ENCODE measurements at regions not wholly inside any gene's neighbourhood (a gene's known extent, or its start where the extent isn't known, plus 50 kb on each side); places are given as distances from the start of the nearest gene placed in this dataset.

DNA sequence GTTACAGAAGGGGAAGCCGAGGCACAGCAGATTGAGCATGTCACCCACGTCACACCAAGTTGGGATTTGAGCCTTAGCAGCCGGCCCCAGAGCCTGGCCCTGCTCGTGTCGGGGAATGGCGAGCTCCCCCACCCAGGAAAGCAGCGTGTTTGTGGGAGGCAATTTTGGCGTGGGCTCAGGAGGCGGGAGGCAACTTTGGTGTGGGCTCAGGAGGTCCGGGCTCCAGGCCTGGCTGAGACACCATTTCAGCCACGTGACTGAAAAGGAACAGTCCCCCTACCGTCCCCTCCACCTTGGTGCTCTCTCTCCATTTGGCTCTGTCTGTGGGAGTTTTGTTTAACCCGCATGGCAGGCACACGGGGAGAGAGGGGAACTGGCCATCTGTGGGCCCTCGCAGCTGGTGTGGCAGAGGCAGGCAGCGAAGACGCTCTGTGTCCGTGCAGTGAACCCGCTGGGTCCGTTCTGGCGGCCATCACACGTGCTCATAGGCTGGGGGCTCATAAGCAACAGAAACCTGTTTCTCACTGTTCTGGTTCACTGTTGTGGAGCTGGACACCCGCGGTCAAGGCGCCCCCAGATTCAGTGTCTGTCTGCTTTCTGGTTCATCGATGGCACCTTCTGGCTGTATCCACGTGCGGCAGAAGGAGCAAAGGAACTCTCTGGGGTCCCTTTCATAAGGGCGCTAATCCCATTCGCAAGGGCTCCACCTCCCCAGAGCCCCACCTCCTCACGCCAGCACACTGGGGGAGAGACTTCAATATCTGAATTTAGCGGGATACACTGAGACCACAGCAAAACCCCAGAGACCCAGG is 110.2 kb downstream of the CRYAA start:
- intact Hi-C loops (cut with micrococcal nuclease) = no loop called here
- Histone ChIP-seq H4K20me1 (ENCODE audit: control insufficient read depth, insufficient read depth, low read length, poor library complexity, severe bottlenecking) (no peaks in the 10 kb centered on the region), H3K27me3 (replicated peaks in 1 of 4; ENCODE audit: control extremely low read depth in 1 of 4, control insufficient read depth in 3 of 4, insufficient read depth in 4 of 4, low read length in 3 of 4) (peaks cover 0 to 23% (median 1%) of the 10 kb centered on the region in 4 experiments), H3K9ac (ENCODE audit: low read length) (no peak overlapping the region), H3K36me3 (replicated peaks in 1 of 2; ENCODE audit: control extremely low read depth in 1 of 2, control insufficient read depth in 1 of 2, extremely low read depth in 1 of 2, insufficient read depth in 2 of 2, low read length in 1 of 2) (no peaks in the 10 kb centered on the region), H3K4me2 (replicated peaks; ENCODE audit: low read depth, low read length, poor library complexity, severe bottlenecking) (no peak overlapping the region), H3K27ac (ENCODE audit: low read length in 2 of 2) (no peak overlapping the region), H3K9me3 (ENCODE audit: control extremely low read depth in 1 of 3, control insufficient read depth in 2 of 3, insufficient read depth in 1 of 3, low read length in 2 of 3) (peaks cover 0 to 6% (median 0%) of the 10 kb centered on the region in 3 donors), H3K4me3 (ENCODE audit: control extremely low read depth in 1 of 5, extremely low read depth in 1 of 5, insufficient read depth in 1 of 5, low read depth in 2 of 5, low read length in 4 of 5) (no peak overlapping the region), H2AFZ (ENCODE audit: insufficient read depth, low read depth, low read length, poor library complexity, severe bottlenecking) (no peak overlapping the region), H3K79me2 (ENCODE audit: control insufficient read depth, insufficient read depth, low read length) (no peaks in the 10 kb centered on the region), H3K4me1 (ENCODE audit: control insufficient read depth in 2 of 2, insufficient read depth in 2 of 2, low read length in 2 of 2) (peaks cover 6 to 8% of the 10 kb centered on the region in 2 donors)
- no peak overlapping the region for H3K27ac Mint-ChIP-seq
- ATAC-seq (ENCODE audit: low read depth) (no peak), DNase-seq (no peak)
- ChIA-PET CTCF (no interaction called here), POLR2A (no interaction called here)
- TF ChIP-seq, protein P1, sequence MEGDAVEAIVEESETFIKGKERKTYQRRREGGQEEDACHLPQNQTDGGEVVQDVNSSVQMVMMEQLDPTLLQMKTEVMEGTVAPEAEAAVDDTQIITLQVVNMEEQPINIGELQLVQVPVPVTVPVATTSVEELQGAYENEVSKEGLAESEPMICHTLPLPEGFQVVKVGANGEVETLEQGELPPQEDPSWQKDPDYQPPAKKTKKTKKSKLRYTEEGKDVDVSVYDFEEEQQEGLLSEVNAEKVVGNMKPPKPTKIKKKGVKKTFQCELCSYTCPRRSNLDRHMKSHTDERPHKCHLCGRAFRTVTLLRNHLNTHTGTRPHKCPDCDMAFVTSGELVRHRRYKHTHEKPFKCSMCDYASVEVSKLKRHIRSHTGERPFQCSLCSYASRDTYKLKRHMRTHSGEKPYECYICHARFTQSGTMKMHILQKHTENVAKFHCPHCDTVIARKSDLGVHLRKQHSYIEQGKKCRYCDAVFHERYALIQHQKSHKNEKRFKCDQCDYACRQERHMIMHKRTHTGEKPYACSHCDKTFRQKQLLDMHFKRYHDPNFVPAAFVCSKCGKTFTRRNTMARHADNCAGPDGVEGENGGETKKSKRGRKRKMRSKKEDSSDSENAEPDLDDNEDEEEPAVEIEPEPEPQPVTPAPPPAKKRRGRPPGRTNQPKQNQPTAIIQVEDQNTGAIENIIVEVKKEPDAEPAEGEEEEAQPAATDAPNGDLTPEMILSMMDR (IDR thresholded peaks at IDR 0.05) = no peak
- no peak for TF ChIP-seq EZH2 (IDR thresholded peaks at IDR 0.05; ENCODE audit: borderline replicate concordance, insufficient read depth, low read depth, low read length, poor library complexity, severe bottlenecking)
- 84% methylated on average over 27 of the region's 32 CpGs for WGBS (ENCODE audit: insufficient coverage)
- peaks cover 10% of the 10 kb centered on the region for H3K4me1 Mint-ChIP-seq
- H3K4me3 Mint-ChIP-seq = no peak overlapping the region
- H3K9me3 Mint-ChIP-seq (ENCODE audit: insufficient read depth) = no peaks in the 10 kb centered on the region
- H3K27me3 Mint-ChIP-seq = peaks cover 17% of the 10 kb centered on the region

DNA sequence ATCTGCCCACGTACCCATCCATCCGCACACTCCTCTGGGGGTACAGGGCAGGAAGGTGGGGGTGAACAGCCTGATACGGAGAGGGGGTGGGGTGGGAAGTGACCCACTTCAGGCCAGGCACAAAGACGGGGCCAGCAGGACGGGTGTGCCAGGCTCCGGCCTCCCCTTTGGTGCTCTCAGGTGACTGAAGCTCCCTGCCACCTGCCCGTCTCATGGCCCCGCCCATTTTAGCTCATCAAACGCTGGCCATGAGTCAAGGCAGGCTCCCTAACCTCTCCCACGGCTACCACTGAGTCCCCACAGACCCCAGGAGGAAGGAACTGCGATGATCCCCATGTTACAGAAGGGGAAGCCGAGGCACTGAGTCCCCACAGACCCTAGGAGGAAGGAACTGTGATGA is 109.6 kb downstream of the CRYAA start:
- Histone ChIP-seq H3K9me3 (ENCODE audit: control extremely low read depth in 1 of 3, control insufficient read depth in 2 of 3, insufficient read depth in 1 of 3, low read length in 2 of 3) (peaks cover 0 to 6% (median 0%) of the 10 kb centered on the region in 3 donors), H3K27me3 (replicated peaks in 1 of 4; ENCODE audit: control extremely low read depth in 1 of 4, control insufficient read depth in 3 of 4, insufficient read depth in 4 of 4, low read length in 3 of 4) (peaks cover 0 to 28% (median 1%) of the 10 kb centered on the region in 4 experiments), H2AFZ (ENCODE audit: insufficient read depth, low read depth, low read length, poor library complexity, severe bottlenecking) (no peak overlapping the region), H3K9ac (ENCODE audit: low read length) (no peak overlapping the region), H3K4me2 (replicated peaks; ENCODE audit: low read depth, low read length, poor library complexity, severe bottlenecking) (no peak overlapping the region), H3K79me2 (ENCODE audit: control insufficient read depth, insufficient read depth, low read length) (no peaks in the 10 kb centered on the region), H3K27ac (ENCODE audit: low read length in 2 of 2) (no peak overlapping the region), H3K36me3 (replicated peaks in 1 of 2; ENCODE audit: control extremely low read depth in 1 of 2, control insufficient read depth in 1 of 2, extremely low read depth in 1 of 2, insufficient read depth in 2 of 2, low read length in 1 of 2) (no peaks in the 10 kb centered on the region), H4K20me1 (ENCODE audit: control insufficient read depth, insufficient read depth, low read length, poor library complexity, severe bottlenecking) (no peaks in the 10 kb centered on the region), H3K4me1 (ENCODE audit: control insufficient read depth in 2 of 2, insufficient read depth in 2 of 2, low read length in 2 of 2) (peaks cover 8 to 12% of the 10 kb centered on the region in 2 donors), H3K4me3 (ENCODE audit: control extremely low read depth in 1 of 5, extremely low read depth in 1 of 5, insufficient read depth in 1 of 5, low read depth in 2 of 5, low read length in 4 of 5) (no peak overlapping the region)
- DNase-seq (no peak), ATAC-seq (ENCODE audit: low read depth) (no peak)
- ChIA-PET POLR2A (no interaction called here), CTCF (no interaction called here)
- TF ChIP-seq, protein P1 (IDR thresholded peaks at IDR 0.05) = no peak
- no peak for TF ChIP-seq EZH2 (IDR thresholded peaks at IDR 0.05; ENCODE audit: borderline replicate concordance, insufficient read depth, low read depth, low read length, poor library complexity, severe bottlenecking)
- 67% methylated on average over 8 of the region's 12 CpGs for WGBS (ENCODE audit: insufficient coverage)
- H3K27me3 Mint-ChIP-seq = peaks cover 20% of the 10 kb centered on the region
- H3K4me1 Mint-ChIP-seq = peaks cover 10% of the 10 kb centered on the region
- no peaks in the 10 kb centered on the region for H3K9me3 Mint-ChIP-seq (ENCODE audit: insufficient read depth)
- intact Hi-C loops (cut with micrococcal nuclease) = no loop called here
- H3K27ac Mint-ChIP-seq = no peak overlapping the region
- no peak overlapping the region for H3K4me3 Mint-ChIP-seq

Data from B cell (primary cell).